Endothelial cell of umbilical vein (primary cell): ENCODE measurements at regions not wholly inside any gene's neighbourhood (a gene's known extent, or its start where the extent isn't known, plus 50 kb on each side); places are given as distances from the start of the nearest gene placed in this dataset.

Experiments
- BruUV-seq: library from RNA; stranded (reverse); fragments of 400-500 nt; replicated peaks from 2 replicates; lab custom pipeline; 2021; lab: Mats Ljungman, UMichigan
- CTCF ChIA-PET: fragments of 300-600, 350-600 bp; sonication (Branson Sonifier 250); formaldehyde crosslinking; loops from one replicate; lab custom pipeline; 2021; ENCODE audit warnings: antibody characterized with exemption, inconsistent platforms; lab: Charles Lee
- POLR2A ChIA-PET: fragments of 300-600, 350-600 bp; sonication (Branson Sonifier 250); formaldehyde crosslinking; loops from one replicate; lab custom pipeline; 2021; ENCODE audit warnings: antibody characterized with exemption, inconsistent platforms; lab: Charles Lee
- DNase-seq: peaks from one replicate; pipeline ENCODE4 v3.0.0-alpha.2; 2011; ENCODE audit warnings: low read depth, low spot score
- FAIRE-seq: peaks from 2 replicates; lab custom pipeline; 2011; peaks lifted over from hg19 to GRCh38; lab: Jason Lieb, UNC
- H2AFZ ChIP-seq: 2 replicates; pipeline ENCODE4 v1.6.0; 2012; ENCODE audit warnings: low read depth, low read length, control low read depth, inconsistent platforms
- H3K27ac ChIP-seq: 2 replicates; pipeline ENCODE4 v1.5.1; 2011; ENCODE audit warnings: low read depth, mild to moderate bottlenecking, control low read depth, low read length, moderate library complexity; ENCODE audit not compliant: insufficient read depth
- H3K27me3 ChIP-seq, 2 experiments: 2 replicates each; pipeline versions ENCODE4 v1.6.0 to v1.6.1; 2011; ENCODE audit warnings: low read length in 2 of 2, mixed read lengths in 1 of 2; ENCODE audit not compliant: control insufficient read depth in 2 of 2, insufficient read depth in 2 of 2
- H3K36me3 ChIP-seq, 2 experiments: 2 replicates in 1 of 2; 3 replicates in 1 of 2; pipeline ENCODE4 v1.5.1; 2011; ENCODE audit warnings: low read length in 2 of 2, mild to moderate bottlenecking in 1 of 2, moderate library complexity in 1 of 2; ENCODE audit not compliant: control insufficient read depth in 2 of 2, insufficient read depth in 2 of 2; ENCODE audit errors: extremely low read depth in 1 of 2
- H3K4me1 ChIP-seq: 3 replicates; pipeline ENCODE4 v1.5.1; 2011; ENCODE audit warnings: mild to moderate bottlenecking, low read length; ENCODE audit not compliant: control insufficient read depth, insufficient read depth; ENCODE audit errors: extremely low read depth
- H3K4me2 ChIP-seq: 2 replicates; pipeline ENCODE4 v1.6.1; 2011; ENCODE audit warnings: low read length, control low read depth, mixed read lengths; ENCODE audit not compliant: insufficient read depth
- H3K4me3 ChIP-seq, 3 experiments: fragments of 200-600 bp in 1 of 3; sonication (generic), shearing (Covaris generic) in 1 of 3; replicated peaks in 1 of 3; 2 replicates each; pipeline ENCODE4 v1.5.1; 2011 to 2016; ENCODE audit warnings: control low read depth in 3 of 3, low read length in 3 of 3, mild to moderate bottlenecking in 2 of 3, inconsistent platforms in 1 of 3, low read depth in 1 of 3, moderate library complexity in 1 of 3; ENCODE audit not compliant: insufficient read depth in 1 of 3
- H3K79me2 ChIP-seq: 2 replicates; pipeline ENCODE4 v1.6.0; 2012; ENCODE audit warnings: low read length, inconsistent platforms; ENCODE audit not compliant: control insufficient read depth, insufficient read depth
- H3K9ac ChIP-seq: replicated peaks from 2 replicates; pipeline ENCODE3; 2011; ENCODE audit warnings: low read length, control low read depth; ENCODE audit not compliant: insufficient read depth; ENCODE audit errors: extremely low read depth
- H3K9me1 ChIP-seq: replicated peaks from 3 replicates; pipeline ENCODE4 v1.6.0; 2011; ENCODE audit warnings: mild to moderate bottlenecking, low read length; ENCODE audit not compliant: control insufficient read depth, insufficient read depth; ENCODE audit errors: extremely low read depth
- H3K9me3 ChIP-seq: replicated peaks from 2 replicates; pipeline ENCODE4 v1.5.1; 2012; ENCODE audit warnings: low read length, inconsistent platforms; ENCODE audit not compliant: control insufficient read depth, insufficient read depth
- H4K20me1 ChIP-seq: replicated peaks from 2 replicates; pipeline ENCODE3; 2011; ENCODE audit warnings: mild to moderate bottlenecking, low read length; ENCODE audit not compliant: control insufficient read depth, insufficient read depth; ENCODE audit errors: extremely low read depth
- CTCF ChIP-seq, 2 donors: IDR thresholded peaks; 1 replicate in 1 of 2; 2 replicates in 1 of 2; pipeline ENCODE4 v1.5.1; 2011; ENCODE audit warnings: low read length in 2 of 2, mild to moderate bottlenecking in 2 of 2, moderate library complexity in 2 of 2, control low read depth in 1 of 2, inconsistent platforms in 1 of 2, low read depth in 1 of 2; ENCODE audit not compliant: insufficient read depth in 1 of 2; ENCODE audit errors: extremely low read depth in 1 of 2
- EZH2 ChIP-seq: IDR thresholded peaks from 2 replicates; pipeline ENCODE4 v1.6.1; 2012; ENCODE audit warnings: borderline replicate concordance, low read depth, mild to moderate bottlenecking, moderate library complexity, low read length, inconsistent platforms; ENCODE audit not compliant: severe bottlenecking
- FOS ChIP-seq: IDR thresholded peaks from 2 replicates; pipeline ENCODE4 v1.6.1; 2011; ENCODE audit warnings: mild to moderate bottlenecking, low read length, moderate library complexity, borderline replicate concordance; ENCODE audit not compliant: insufficient read depth
- GATA2 ChIP-seq: IDR thresholded peaks from 2 replicates; pipeline ENCODE4 v1.7.0; 2011; ENCODE audit warnings: low read depth, mild to moderate bottlenecking, moderate library complexity, mixed read lengths, low read length; ENCODE audit not compliant: insufficient read length, insufficient read depth
- JUN ChIP-seq: IDR thresholded peaks from 2 replicates; pipeline ENCODE4 v1.6.1; 2011; ENCODE audit warnings: borderline replicate concordance, low read depth; ENCODE audit not compliant: insufficient read length, insufficient read depth
- MAX ChIP-seq: IDR thresholded peaks from 2 replicates; pipeline ENCODE4 v1.6.1; 2011; ENCODE audit not compliant: insufficient read depth, insufficient read length
- MYC ChIP-seq: IDR thresholded peaks from one replicate; pipeline ENCODE4 v1.6.1; 2011; ENCODE audit warnings: mild to moderate bottlenecking, low read depth, low read length
- POLR2A ChIP-seq: IDR thresholded peaks from 2 replicates; pipeline ENCODE4 v1.6.1; 2012; ENCODE audit warnings: low read depth, mild to moderate bottlenecking, control low read depth, low read length
- POLR2AphosphoS5 ChIP-seq: IDR thresholded peaks from 2 replicates; pipeline ENCODE4 v1.6.1; 2012; ENCODE audit warnings: low read depth, mild to moderate bottlenecking, control low read depth, low read length, moderate library complexity; ENCODE audit not compliant: insufficient read depth
- dilution Hi-C: fragments of 300-500 bp; cut with MboI; formaldehyde crosslinking; loops from one replicate; pipeline ENCODE4 v1.15.0; 2019; ENCODE audit warnings: low sequenced_read_pairs; ENCODE audit not compliant: extremely low pct_ligation_motif_present
- intact Hi-C: fragments of 100-400 bp; cut with micrococcal nuclease; formaldehyde crosslinking; loops from one replicate; pipeline ENCODE4 v1.10.0; 2022

DNA sequence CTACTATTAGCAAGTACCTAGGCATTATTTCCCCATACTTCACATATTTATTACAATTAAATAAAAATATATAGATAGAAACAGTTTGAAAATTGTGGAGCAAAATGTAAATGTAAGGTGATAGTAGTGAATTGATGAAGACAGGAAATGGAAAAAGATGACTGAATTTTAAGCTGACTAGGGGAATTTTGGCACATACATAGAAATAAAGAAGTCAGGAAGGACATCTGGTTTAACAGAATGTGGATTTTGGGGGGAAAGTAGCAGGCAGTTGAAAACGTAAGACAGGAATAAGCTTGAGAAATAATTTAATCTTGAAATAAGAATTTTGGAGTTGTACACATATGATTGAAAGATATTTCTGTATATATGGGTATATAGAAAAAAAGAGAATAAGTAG, 701.7 kb upstream of the CITED2 start:
- Histone ChIP-seq H3K27ac (no peak overlapping the region), H4K20me1 (no peaks in the 10 kb centered on the region), H3K9me3 (no peaks in the 10 kb centered on the region), H3K9ac (no peak overlapping the region), H3K4me1 (peaks cover 30% of the 10 kb centered on the region), H3K9me1 (no peaks in the 10 kb centered on the region), H2AFZ (no peak overlapping the region), H3K36me3 (no peaks in the 10 kb centered on the region), H3K4me3 (no peak overlapping the region), H3K27me3 (no peaks in the 10 kb centered on the region), H3K4me2 (no peak overlapping the region), H3K79me2 (no peaks in the 10 kb centered on the region)
- no peak for TF ChIP-seq FOS
- TF ChIP-seq GATA2 = no peak
- TF ChIP-seq CTCF (IDR thresholded peaks at IDR 0.05; ENCODE audit: extremely low read depth in 1 of 2, insufficient read depth in 1 of 2, low read depth in 1 of 2, low read length in 2 of 2) = no peak
- TF ChIP-seq POLR2AphosphoS5 = no peak
- no TSS peak for BruUV-seq
- intact Hi-C loops (loop anchor here (5.0 kb wide), 1 partner anchor 271 kb away; no protein-coding TSS in a partner anchor), dilution Hi-C loops (no loop called here)
- ChIA-PET POLR2A (no interaction called here), CTCF (interaction anchor here (1.9 kb wide), 1 partner anchor 18 kb away, joined by 5 read pairs; no protein-coding TSS in a partner anchor)
- DNase-seq (no peak), FAIRE-seq (no peak)

DNA sequence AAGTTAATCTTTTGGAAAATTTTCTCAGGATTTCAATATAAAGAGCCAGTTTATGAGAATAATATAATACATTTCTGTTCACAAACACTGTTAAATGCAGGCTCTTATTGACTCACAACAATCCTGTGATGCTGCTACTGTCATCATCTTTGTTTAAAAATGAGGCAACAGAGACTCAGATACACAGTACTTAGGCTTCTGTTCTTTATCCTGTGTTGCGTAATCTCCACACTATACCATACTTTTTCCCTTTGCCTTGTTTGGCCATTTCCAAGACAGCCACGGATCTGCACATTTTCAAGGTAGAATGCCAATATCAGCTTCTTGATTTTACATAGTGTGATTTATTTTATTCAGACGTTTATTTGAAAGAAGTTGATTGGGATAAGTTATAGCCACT, 699.0 kb upstream of the CITED2 start:
- no peaks in the 10 kb centered on the region for H3K9me3 ChIP-seq
- POLR2A ChIA-PET = no interaction called here
- H3K27me3 ChIP-seq = no peaks in the 10 kb centered on the region
- no peaks in the 10 kb centered on the region for H4K20me1 ChIP-seq
- no peaks in the 10 kb centered on the region for H3K9me1 ChIP-seq
- no peak for TF ChIP-seq EZH2
- TF ChIP-seq MYC = no peak
- no peak for TF ChIP-seq POLR2A
- TF ChIP-seq GATA2 = no peak
- no peak for TF ChIP-seq FOS
- TF ChIP-seq MAX = no peak
- TF ChIP-seq CTCF (IDR thresholded peaks at IDR 0.05; ENCODE audit: extremely low read depth in 1 of 2, insufficient read depth in 1 of 2, low read depth in 1 of 2, low read length in 2 of 2) = no peak
- no peak for TF ChIP-seq JUN
- TF ChIP-seq POLR2AphosphoS5 = no peak
- FAIRE-seq (no peak), DNase-seq (no peak)
- dilution Hi-C loops = no loop called here
- no peaks in the 10 kb centered on the region for H3K79me2 ChIP-seq
- CTCF ChIA-PET = interaction anchor here (2.2 kb wide), 1 partner anchor 21 kb away, joined by 7 read pairs; no protein-coding TSS in a partner anchor
- H3K9ac ChIP-seq = no peak overlapping the region
- H3K4me1 ChIP-seq = peaks cover 32% of the 10 kb centered on the region
- H2AFZ ChIP-seq = no peak overlapping the region
- no peak overlapping the region for H3K27ac ChIP-seq
- no peak overlapping the region for H3K4me2 ChIP-seq
- no TSS peak for BruUV-seq
- no peak overlapping the region for H3K4me3 ChIP-seq
- intact Hi-C loops = loop anchor here (5.0 kb wide), 1 partner anchor 701 kb away; the partner anchor contains the start of gene CITED2
- no peaks in the 10 kb centered on the region for H3K36me3 ChIP-seq
